Stimulated activated naive CD8-positive, alpha-beta T cell treated with anti-CD3 and anti-CD28 coated beads, Interleukin-15, Interleukin-2, amounts not matched to agents 100 ng/mL and 50 ng/mL, for 24 hours (primary cell): ENCODE measurements at regions not wholly inside any gene's neighbourhood (a gene's known extent, or its start where the extent isn't known, plus 50 kb on each side); places are given as distances from the start of the nearest gene placed in this dataset.

Experiments used
- H3K27ac Mint-ChIP-seq: one replicate; pipeline ENCODE4 v1.8.0; 2021; ENCODE audit warnings: mild to moderate bottlenecking, mixed read lengths
- H3K27me3 Mint-ChIP-seq: one replicate; pipeline ENCODE4 v1.8.0; 2021; ENCODE audit warnings: mixed read lengths
- H3K36me3 Mint-ChIP-seq: one replicate; pipeline ENCODE4 v1.8.0; 2021; ENCODE audit warnings: low read depth, mixed read lengths
- H3K4me1 Mint-ChIP-seq: one replicate; pipeline ENCODE4 v1.8.0; 2021; ENCODE audit warnings: low read depth, mixed read lengths
- H3K4me3 Mint-ChIP-seq: one replicate; pipeline ENCODE4 v1.8.0; 2021; ENCODE audit warnings: mild to moderate bottlenecking, mixed read lengths
- H3K9me3 Mint-ChIP-seq: one replicate; pipeline ENCODE4 v1.8.0; 2021; ENCODE audit warnings: mixed read lengths

GRCh38 chr3:187964760-187965159 is 189.2 kb upstream of the LPP start:
- Mint-ChIP-seq H3K4me3 (no peak overlapping the region), H3K27me3 (peaks cover 6% of the 10 kb centered on the region), H3K36me3 (no peaks in the 10 kb centered on the region), H3K9me3 (no peaks in the 10 kb centered on the region), H3K4me1 (peaks cover 37% of the 10 kb centered on the region), H3K27ac (no peak overlapping the region)

- no peaks in the 10 kb centered on the region for H3K36me3 Mint-ChIP-seq
- H3K27ac Mint-ChIP-seq = no peak overlapping the region
- no peaks in the 10 kb centered on the region for H3K9me3 Mint-ChIP-seq
- no peak overlapping the region for H3K4me3 Mint-ChIP-seq
- H3K4me1 Mint-ChIP-seq = peaks cover 37% of the 10 kb centered on the region
- peaks cover 6% of the 10 kb centered on the region for H3K27me3 Mint-ChIP-seq
These were observed 187.9 kb upstream of the LPP start for GRCh38 chr3:187966096-187966495.

GRCh38 chr3:187966636-187967406 is 187.1 kb upstream of the LPP start:
- H3K27ac Mint-ChIP-seq = no peak overlapping the region
- no peak overlapping the region for H3K4me3 Mint-ChIP-seq
- H3K4me1 Mint-ChIP-seq = peaks cover 38% of the 10 kb centered on the region
- H3K27me3 Mint-ChIP-seq = peaks cover 6% of the 10 kb centered on the region
- no peaks in the 10 kb centered on the region for H3K36me3 Mint-ChIP-seq
- H3K9me3 Mint-ChIP-seq = no peaks in the 10 kb centered on the region

- Mint-ChIP-seq H3K27ac (no peak overlapping the region), H3K36me3 (no peaks in the 10 kb centered on the region), H3K9me3 (no peaks in the 10 kb centered on the region), H3K4me1 (peaks cover 42% of the 10 kb centered on the region), H3K4me3 (no peak overlapping the region), H3K27me3 (peaks cover 6% of the 10 kb centered on the region)
These were observed 186.0 kb upstream of the LPP start for GRCh38 chr3:187967993-187968392.

- H3K36me3 Mint-ChIP-seq = no peaks in the 10 kb centered on the region
- H3K27me3 Mint-ChIP-seq = peaks cover 6% of the 10 kb centered on the region
- H3K4me3 Mint-ChIP-seq = no peak overlapping the region
- no peak overlapping the region for H3K27ac Mint-ChIP-seq
- H3K9me3 Mint-ChIP-seq = no peaks in the 10 kb centered on the region
- H3K4me1 Mint-ChIP-seq = peaks cover 46% of the 10 kb centered on the region
These were observed 184.9 kb upstream of the LPP start for GRCh38 chr3:187968883-187969580.

- Mint-ChIP-seq H3K27me3 (peaks cover 6% of the 10 kb centered on the region), H3K27ac (no peak overlapping the region), H3K4me3 (no peak overlapping the region), H3K4me1 (peaks cover 51% of the 10 kb centered on the region), H3K36me3 (no peaks in the 10 kb centered on the region), H3K9me3 (no peaks in the 10 kb centered on the region)
These were observed 184.4 kb upstream of the LPP start for GRCh38 chr3:187969581-187969950.

- H3K9me3 Mint-ChIP-seq = no peaks in the 10 kb centered on the region
- peaks cover 6% of the 10 kb centered on the region for H3K27me3 Mint-ChIP-seq
- peaks cover 51% of the 10 kb centered on the region for H3K4me1 Mint-ChIP-seq
These were observed 183.9 kb upstream of the LPP start for GRCh38 chr3:187970106-187970505.

GRCh38 chr3:187971629-187972028 is 182.3 kb upstream of the LPP start:
- Mint-ChIP-seq H3K27me3 (no peaks in the 10 kb centered on the region), H3K36me3 (no peaks in the 10 kb centered on the region), H3K9me3 (no peaks in the 10 kb centered on the region), H3K4me1 (peaks cover 55% of the 10 kb centered on the region), H3K27ac (no peak overlapping the region), H3K4me3 (no peak overlapping the region)

More at GRCh38 chr3:187970106-187970505, 183.9 kb upstream of the LPP start:
- H3K36me3 Mint-ChIP-seq = no peaks in the 10 kb centered on the region
- H3K27ac Mint-ChIP-seq = no peak overlapping the region
- no peak overlapping the region for H3K4me3 Mint-ChIP-seq

- Mint-ChIP-seq H3K27ac (no peak overlapping the region), H3K36me3 (no peaks in the 10 kb centered on the region), H3K4me1 (peaks cover 53% of the 10 kb centered on the region), H3K9me3 (no peaks in the 10 kb centered on the region), H3K4me3 (no peak overlapping the region), H3K27me3 (no peaks in the 10 kb centered on the region)
These were observed 181.5 kb upstream of the LPP start for GRCh38 chr3:187972454-187972853.

GRCh38 chr3:187973977-187974870 is 179.7 kb upstream of the LPP start:
- peak overlapping the region; percentile 77 for H3K4me3 Mint-ChIP-seq
- H3K27me3 Mint-ChIP-seq = no peaks in the 10 kb centered on the region
- peaks cover 62% of the 10 kb centered on the region for H3K4me1 Mint-ChIP-seq
- H3K9me3 Mint-ChIP-seq = no peaks in the 10 kb centered on the region
- H3K27ac Mint-ChIP-seq = peak overlapping the region; percentile 97
- H3K36me3 Mint-ChIP-seq = no peaks in the 10 kb centered on the region

GRCh38 chr3:187974871-187975271 is 179.1 kb upstream of the LPP start:
- Mint-ChIP-seq H3K27me3 (no peaks in the 10 kb centered on the region), H3K4me1 (peaks cover 64% of the 10 kb centered on the region), H3K4me3 (peak overlapping the region; percentile 77), H3K27ac (peak overlapping the region; percentile 97), H3K9me3 (no peaks in the 10 kb centered on the region), H3K36me3 (no peaks in the 10 kb centered on the region)

GRCh38 chr3:187975561-187976364 is 178.2 kb upstream of the LPP start:
- peak overlapping the region; percentile 77 for H3K4me3 Mint-ChIP-seq

GRCh38 chr3:187976365-187976900 is 177.5 kb upstream of the LPP start:
- peaks cover 74% of the 10 kb centered on the region for H3K4me1 Mint-ChIP-seq
- no peaks in the 10 kb centered on the region for H3K27me3 Mint-ChIP-seq
- peak overlapping the region; percentile 97 for H3K27ac Mint-ChIP-seq
- H3K36me3 Mint-ChIP-seq = no peaks in the 10 kb centered on the region
- peak overlapping the region; percentile 77 for H3K4me3 Mint-ChIP-seq
- no peaks in the 10 kb centered on the region for H3K9me3 Mint-ChIP-seq

More at GRCh38 chr3:187975561-187976364, 178.2 kb upstream of the LPP start:
- Mint-ChIP-seq H3K27me3 (no peaks in the 10 kb centered on the region), H3K4me1 (peaks cover 73% of the 10 kb centered on the region), H3K36me3 (no peaks in the 10 kb centered on the region), H3K9me3 (no peaks in the 10 kb centered on the region), H3K27ac (peak overlapping the region; percentile 97)

GRCh38 chr3:187977659-187978058 is 176.3 kb upstream of the LPP start:
- Mint-ChIP-seq H3K36me3 (no peaks in the 10 kb centered on the region), H3K4me1 (peaks cover 77% of the 10 kb centered on the region), H3K4me3 (no peak overlapping the region), H3K27ac (peak overlapping the region; percentile 24), H3K27me3 (no peaks in the 10 kb centered on the region), H3K9me3 (no peaks in the 10 kb centered on the region)
